HepG2 (cell line): ENCODE measurements at regions not wholly inside any gene's neighbourhood (a gene's known extent, or its start where the extent isn't known, plus 50 kb on each side); places are given as distances from the start of the nearest gene placed in this dataset.

Experiments
- ATAC-seq: fragments of 200-7000 bp; cut with Tn5 transposase; 3 replicates; pipeline ENCODE4 v1.9.1; 2020; ENCODE audit warnings: mild to moderate bottlenecking, moderate library complexity
- BruUV-seq: library from RNA; stranded (reverse); fragments of 400-500 nt; replicated peaks from 2 replicates; lab custom pipeline; 2021; lab: Mats Ljungman, UMichigan
- CTCF ChIA-PET: fragments of 300-600 bp; formaldehyde crosslinking; extraction: SDS; loops from one replicate; lab custom pipeline; 2021; ENCODE audit warnings: low total read pairs, inconsistent platforms, low intra/inter-chr PET ratio; lab: Yijun Ruan, JAX
- POLR2A ChIA-PET: fragments of 350-600 bp; sonication (Branson Sonifier 250); formaldehyde crosslinking; loops from one replicate; lab custom pipeline; 2020; ENCODE audit warnings: antibody characterized with exemption, inconsistent platforms; lab: Yijun Ruan, JAX
- DNase-seq: peaks from one replicate; pipeline ENCODE4 v3.0.0-alpha.2; 2015; ENCODE audit warnings: low spot score
- FAIRE-seq: peaks from 3 replicates; lab custom pipeline; 2011; peaks lifted over from hg19 to GRCh38; lab: Jason Lieb, UNC
- H2AFZ ChIP-seq: one replicate; pipeline ENCODE4 v1.6.1; 2011; ENCODE audit warnings: low read length, inconsistent platforms
- H3K27ac ChIP-seq: fragments of 300-600 bp; 3 replicates; pipeline ENCODE4 v1.8.0; 2011; ENCODE audit warnings: mixed run types, mild to moderate bottlenecking, mixed read lengths, low read length, inconsistent platforms; ENCODE audit not compliant: insufficient read depth; ENCODE audit errors: extremely low read length
- H3K27me3 ChIP-seq, 2 experiments: fragments of 200-600 bp in 1 of 2; 2 replicates in 1 of 2; 3 replicates in 1 of 2; pipeline versions ENCODE4 v1.6.0 to v1.8.0; 2011; ENCODE audit warnings: low read length in 2 of 2, mild to moderate bottlenecking in 2 of 2, moderate library complexity in 2 of 2, inconsistent platforms in 1 of 2; ENCODE audit not compliant: insufficient read depth in 2 of 2, control insufficient read depth in 1 of 2
- H3K36me3 ChIP-seq, 2 experiments: fragments of 200-600 bp in 1 of 2; replicated peaks in 1 of 2; 2 replicates in 1 of 2; 3 replicates in 1 of 2; pipeline versions ENCODE4 v1.5.1 to v1.8.0; 2011; ENCODE audit warnings: low read length in 2 of 2, inconsistent platforms in 1 of 2; ENCODE audit not compliant: insufficient read depth in 2 of 2, control insufficient read depth in 1 of 2
- H3K4me1 ChIP-seq: 2 replicates; pipeline ENCODE4 v1.5.1; 2012; ENCODE audit warnings: low read length, inconsistent platforms; ENCODE audit not compliant: insufficient read depth
- H3K4me2 ChIP-seq: 2 replicates; pipeline ENCODE4 v1.6.0; 2011; ENCODE audit warnings: low read depth, low read length, inconsistent platforms
- H3K4me3 ChIP-seq, 3 experiments: fragments of 200-600 bp in 1 of 3; sonication (generic), shearing (Covaris generic) in 1 of 3; replicated peaks in 1 of 3; 2 replicates each; pipeline ENCODE4 v1.5.1; 2011 to 2016; ENCODE audit warnings: low read length in 3 of 3, inconsistent platforms in 2 of 3, low read depth in 2 of 3, mild to moderate bottlenecking in 2 of 3, control low read depth in 1 of 3, mixed read lengths in 1 of 3; ENCODE audit not compliant: insufficient read depth in 1 of 3
- H3K79me2 ChIP-seq: one replicate; pipeline ENCODE4 v1.6.1; 2011; ENCODE audit warnings: low read length, inconsistent platforms; ENCODE audit not compliant: insufficient read depth
- H3K9ac ChIP-seq: 2 replicates; pipeline ENCODE4 v1.6.0; 2011; ENCODE audit warnings: mild to moderate bottlenecking, low read depth, low read length, inconsistent platforms; ENCODE audit not compliant: insufficient read depth
- H3K9me3 ChIP-seq: 2 replicates; pipeline ENCODE4 v1.5.1; 2012; ENCODE audit warnings: mild to moderate bottlenecking, low read length
- H4K20me1 ChIP-seq: 2 replicates; pipeline ENCODE4 v1.6.0; 2011; ENCODE audit warnings: inconsistent platforms, mild to moderate bottlenecking, low read length, moderate library complexity; ENCODE audit not compliant: insufficient read depth
- KAT8 ChIP-seq: IDR thresholded peaks from 2 replicates; pipeline ENCODE4 v1.6.1; 2016; ENCODE audit warnings: missing genetic modification reagents, missing compliant biosample characterization
- RELA ChIP-seq: sonication (generic); formaldehyde crosslinking; IDR thresholded peaks from 2 replicates; pipeline ENCODE4 v1.4.0; 2020; ENCODE audit warnings: missing genetic modification reagents
- SYNCRIP ChIP-seq: fragments of 200-400 bp; formaldehyde crosslinking; IDR thresholded peaks from 2 replicates; pipeline ENCODE4 v1.6.1; 2018; ENCODE audit warnings: mild to moderate bottlenecking, low read depth, low read length; ENCODE audit not compliant: insufficient read depth
- ZFX ChIP-seq: sonication (generic); formaldehyde crosslinking; IDR thresholded peaks from 2 replicates; pipeline ENCODE4 v1.4.0; 2020; ENCODE audit warnings: mild to moderate bottlenecking, low read depth, missing genetic modification reagents, moderate library complexity
- ZNF720 ChIP-seq: sonication (generic); formaldehyde crosslinking; IDR thresholded peaks from 2 replicates; pipeline ENCODE4 v1.4.0; 2020; ENCODE audit warnings: missing genetic modification reagents
- ZNF782 ChIP-seq: sonication (generic); formaldehyde crosslinking; IDR thresholded peaks from 2 replicates; pipeline ENCODE4 v1.4.0; 2020; ENCODE audit warnings: missing genetic modification reagents, mild to moderate bottlenecking, borderline replicate concordance
- WGBS: methylation state at CpG from one replicate; pipeline ENCODE4 v1.1.6; 2017; ENCODE audit warnings: low lambda C conversion rate; 5-methylcytosine and 5-hydroxymethylcytosine counted together
- in situ Hi-C: cut with HindIII; loops from 2 replicates; pipeline ENCODE4 v1.10.0; 2017; ENCODE audit warnings: low pct_unique_long_range_greater_than_20kb; ENCODE audit not compliant: extremely low pct_ligation_motif_present
- intact Hi-C: fragments of 100-400 bp; cut with micrococcal nuclease; formaldehyde crosslinking; loops from one replicate; pipeline ENCODE4 v1.10.0; 2022; ENCODE audit not compliant: unreplicated experiment

DNA sequence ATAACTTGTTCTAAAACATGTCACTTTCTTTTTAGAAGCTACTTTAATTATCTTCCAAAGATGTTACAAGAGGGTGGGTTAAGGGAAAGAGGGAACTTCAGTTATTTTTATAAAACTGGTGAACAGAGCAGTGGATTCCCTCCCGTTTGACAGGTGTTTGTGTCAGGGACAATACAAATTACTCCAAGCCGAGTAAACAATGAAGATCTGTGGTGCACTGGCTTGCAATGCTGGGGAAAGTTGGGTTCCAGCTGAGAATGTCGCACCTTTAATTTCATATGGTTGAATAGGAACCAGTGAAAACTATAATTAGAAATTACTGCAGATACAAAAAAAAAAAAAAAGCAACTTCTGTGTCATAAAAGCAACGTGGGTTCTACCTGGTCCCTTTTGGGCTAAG lies 98.6 kb upstream of the TTC29 start:
- DNase-seq = no peak
- no peaks in the 10 kb centered on the region for H3K79me2 ChIP-seq
- BruUV-seq = no TSS peak
- no peaks in the 10 kb centered on the region for H4K20me1 ChIP-seq
- H3K4me2 ChIP-seq = no peak overlapping the region
- ATAC-seq = no peak
- H3K9ac ChIP-seq = no peak overlapping the region
- H3K27ac ChIP-seq = no peak overlapping the region
- H2AFZ ChIP-seq = no peak overlapping the region
- ChIA-PET POLR2A (no interaction called here), CTCF (no interaction called here)
- no peak for FAIRE-seq
- intact Hi-C loops (no loop called here), in situ Hi-C loops (no loop called here)
- no peaks in the 10 kb centered on the region; a peak in 1 of 5 replicates for H3K27me3 ChIP-seq
- H3K9me3 ChIP-seq = no peaks in the 10 kb centered on the region
- no peaks in the 10 kb centered on the region for H3K4me1 ChIP-seq
- H3K36me3 ChIP-seq = no peaks in the 10 kb centered on the region
- TF ChIP-seq SYNCRIP = no peak
- TF ChIP-seq RELA (CRISPR knock-in tag) = no peak
- no peak for TF ChIP-seq ZFX (CRISPR knock-in tag)
- H3K4me3 ChIP-seq = no peak overlapping the region
- WGBS = 7% methylated on average over 4 of the region's 4 CpGs

GRCh38 chr4:147049946-147050345 lies 104.3 kb upstream of the TTC29 start:
- no peak overlapping the region for H3K4me3 ChIP-seq
- no peak for ATAC-seq

More at GRCh38 chr4:147049946-147050345, 104.3 kb upstream of the TTC29 start:
- no peak for TF ChIP-seq ZNF782 (CRISPR knock-in tag)
- no peak for TF ChIP-seq KAT8
- TF ChIP-seq ZNF720 (CRISPR knock-in tag) = no peak
- no peaks in the 10 kb centered on the region for H3K4me1 ChIP-seq
- H2AFZ ChIP-seq = no peak overlapping the region
- no TSS peak for BruUV-seq
- H3K9ac ChIP-seq = no peak overlapping the region
- no peaks in the 10 kb centered on the region for H4K20me1 ChIP-seq
- H3K36me3 ChIP-seq = no peaks in the 10 kb centered on the region
- H3K27ac ChIP-seq = no peak overlapping the region
- intact Hi-C loops = no loop called here
- ChIA-PET CTCF (no interaction called here), POLR2A (no interaction called here)
- in situ Hi-C loops = no loop called here
- WGBS = 3% methylated on average over 4 of the region's 5 CpGs
- no peaks in the 10 kb centered on the region; a peak in 1 of 5 replicates for H3K27me3 ChIP-seq
- DNase-seq (no peak), FAIRE-seq (no peak)
- H3K4me2 ChIP-seq = no peak overlapping the region
- H3K79me2 ChIP-seq = no peaks in the 10 kb centered on the region
- no peaks in the 10 kb centered on the region for H3K9me3 ChIP-seq
